ENCODE measurements at regions not wholly inside any gene's neighbourhood (a gene's known extent, or its start where the extent isn't known, plus 50 kb on each side); places are given as distances from the start of the nearest gene placed in this dataset.

DNA sequence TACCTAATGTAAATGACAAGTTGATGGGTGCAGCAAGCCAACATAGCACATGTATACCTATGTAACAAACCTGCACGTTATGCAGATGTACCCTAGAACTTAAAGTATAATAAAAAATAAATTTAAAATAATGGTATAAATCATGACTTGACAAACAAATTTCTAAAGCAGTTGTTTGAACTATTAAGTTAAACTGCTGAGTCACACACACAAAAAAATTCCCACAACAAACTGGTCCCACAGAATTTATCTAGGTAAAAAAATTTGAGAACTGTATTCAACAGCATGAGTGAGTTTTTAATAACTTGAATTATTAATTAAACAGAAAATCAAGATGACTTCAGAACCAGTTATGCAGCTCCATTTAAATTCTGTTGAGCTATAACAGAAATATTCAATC is 186.0 kb upstream of the SOX6 start:
- Histone ChIP-seq H3K27ac (ENCODE audit: extremely low read depth, low read depth, low read length) (no peak overlapping the region), H3K36me3 (ENCODE audit: control insufficient read depth in 2 of 2, insufficient read depth in 1 of 2, low read length in 2 of 2) (no peaks in the 10 kb centered on the region), H3K4me3 (ENCODE audit: low read depth, low read length) (no peak overlapping the region), H3K9me3 (ENCODE audit: control insufficient read depth, insufficient read depth, low read depth, low read length) (no peaks in the 10 kb centered on the region), H3K4me1 (ENCODE audit: control insufficient read depth, insufficient read depth, low read length) (no peaks in the 10 kb centered on the region)
- TF ChIP-seq, protein P1, sequence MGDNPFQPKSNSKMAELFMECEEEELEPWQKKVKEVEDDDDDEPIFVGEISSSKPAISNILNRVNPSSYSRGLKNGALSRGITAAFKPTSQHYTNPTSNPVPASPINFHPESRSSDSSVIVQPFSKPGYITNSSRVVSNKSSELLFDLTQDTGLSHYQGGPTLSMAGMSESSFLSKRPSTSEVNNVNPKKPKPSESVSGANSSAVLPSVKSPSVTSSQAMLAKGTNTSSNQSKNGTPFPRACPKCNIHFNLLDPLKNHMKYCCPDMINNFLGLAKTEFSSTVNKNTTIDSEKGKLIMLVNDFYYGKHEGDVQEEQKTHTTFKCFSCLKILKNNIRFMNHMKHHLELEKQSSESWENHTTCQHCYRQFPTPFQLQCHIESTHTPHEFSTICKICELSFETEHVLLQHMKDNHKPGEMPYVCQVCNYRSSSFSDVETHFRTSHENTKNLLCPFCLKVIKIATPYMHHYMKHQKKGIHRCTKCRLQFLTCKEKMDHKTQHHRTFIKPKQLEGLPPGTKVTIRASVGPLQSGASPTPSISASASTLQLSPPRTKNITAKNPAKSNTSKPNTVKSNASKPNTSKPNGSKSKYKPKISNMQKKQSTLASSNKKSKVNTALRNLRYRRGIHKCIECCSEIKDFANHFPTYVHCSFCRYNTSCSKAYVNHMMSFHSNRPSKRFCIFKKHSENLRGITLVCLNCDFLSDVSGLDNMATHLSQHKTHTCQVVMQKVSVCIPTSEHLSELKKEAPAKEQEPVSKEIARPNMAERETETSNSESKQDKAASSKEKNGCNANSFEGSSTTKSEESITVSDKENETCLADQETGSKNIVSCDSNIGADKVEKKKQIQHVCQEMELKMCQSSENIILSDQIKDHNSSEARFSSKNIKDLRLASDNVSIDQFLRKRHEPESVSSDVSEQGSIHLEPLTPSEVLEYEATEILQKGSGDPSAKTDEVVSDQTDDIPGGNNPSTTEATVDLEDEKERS (tag by site-specific recombination; IDR thresholded peaks at IDR 0.05), result no peak
- TF ChIP-seq SCRT2 (tag by site-specific recombination; IDR thresholded peaks at IDR 0.05) (no peak), SP7 (tag by site-specific recombination; IDR thresholded peaks at IDR 0.05) (no peak), ZNF239 (tag by site-specific recombination; IDR thresholded peaks at IDR 0.05) (no peak), ZFHX2 (tag by site-specific recombination; conservative IDR thresholded peaks at IDR 0.05) (no peak), ZNF23 (tag by site-specific recombination; IDR thresholded peaks at IDR 0.05; ENCODE audit: borderline replicate concordance) (no peak), ZBTB8A (tag by site-specific recombination; IDR thresholded peaks at IDR 0.05) (no peak), ZNF274 (IDR thresholded peaks at IDR 0.05; ENCODE audit: low read length) (no peak), ZNF274 (tag by site-specific recombination; IDR thresholded peaks at IDR 0.05; ENCODE audit: borderline replicate concordance) (no peak), ZNF623 (tag by site-specific recombination; IDR thresholded peaks at IDR 0.05) (no peak), ZNF843 (tag by site-specific recombination; IDR thresholded peaks at IDR 0.05) (no peak), ZNF169 (tag by site-specific recombination; IDR thresholded peaks at IDR 0.05) (no peak), MEIS1 (CRISPR knock-in tag; IDR thresholded peaks at IDR 0.05; ENCODE audit: borderline replicate concordance) (no peak), ZNF394 (tag by site-specific recombination; IDR thresholded peaks at IDR 0.05; ENCODE audit: borderline replicate concordance) (no peak)
- ChIA-PET CTCF (no interaction called here), POLR2A (no interaction called here)

DNA sequence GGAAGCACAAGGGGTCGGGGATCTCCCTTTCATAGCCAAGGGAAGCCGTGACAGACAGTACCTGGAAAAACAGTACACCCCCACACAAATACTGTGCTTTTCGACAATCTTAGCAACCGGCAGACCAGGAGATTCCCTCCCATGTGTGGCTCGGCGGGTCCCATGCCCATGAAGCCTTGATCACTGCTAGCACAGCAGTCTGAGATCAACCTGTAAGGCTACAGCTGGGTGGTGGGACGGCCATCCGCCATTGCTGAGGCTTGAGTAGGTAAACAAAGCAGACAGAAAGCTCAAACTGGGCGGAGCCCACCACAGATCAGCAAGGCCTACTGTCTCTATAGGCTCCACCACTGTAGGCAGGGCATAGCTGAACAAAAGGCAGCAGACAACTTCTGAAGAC is 180.2 kb upstream of the SOX6 start:
- Histone ChIP-seq H3K9me3 (ENCODE audit: control insufficient read depth, insufficient read depth, low read depth, low read length) (no peaks in the 10 kb centered on the region), H3K4me3 (ENCODE audit: low read depth, low read length) (no peak overlapping the region), H3K36me3 (ENCODE audit: control insufficient read depth in 2 of 2, insufficient read depth in 1 of 2, low read length in 2 of 2) (no peaks in the 10 kb centered on the region), H3K4me1 (ENCODE audit: control insufficient read depth, insufficient read depth, low read length) (no peaks in the 10 kb centered on the region), H3K27ac (ENCODE audit: extremely low read depth, low read depth, low read length) (no peak overlapping the region)
- ChIA-PET POLR2A (no interaction called here), CTCF (no interaction called here)
- TF ChIP-seq, protein P2, sequence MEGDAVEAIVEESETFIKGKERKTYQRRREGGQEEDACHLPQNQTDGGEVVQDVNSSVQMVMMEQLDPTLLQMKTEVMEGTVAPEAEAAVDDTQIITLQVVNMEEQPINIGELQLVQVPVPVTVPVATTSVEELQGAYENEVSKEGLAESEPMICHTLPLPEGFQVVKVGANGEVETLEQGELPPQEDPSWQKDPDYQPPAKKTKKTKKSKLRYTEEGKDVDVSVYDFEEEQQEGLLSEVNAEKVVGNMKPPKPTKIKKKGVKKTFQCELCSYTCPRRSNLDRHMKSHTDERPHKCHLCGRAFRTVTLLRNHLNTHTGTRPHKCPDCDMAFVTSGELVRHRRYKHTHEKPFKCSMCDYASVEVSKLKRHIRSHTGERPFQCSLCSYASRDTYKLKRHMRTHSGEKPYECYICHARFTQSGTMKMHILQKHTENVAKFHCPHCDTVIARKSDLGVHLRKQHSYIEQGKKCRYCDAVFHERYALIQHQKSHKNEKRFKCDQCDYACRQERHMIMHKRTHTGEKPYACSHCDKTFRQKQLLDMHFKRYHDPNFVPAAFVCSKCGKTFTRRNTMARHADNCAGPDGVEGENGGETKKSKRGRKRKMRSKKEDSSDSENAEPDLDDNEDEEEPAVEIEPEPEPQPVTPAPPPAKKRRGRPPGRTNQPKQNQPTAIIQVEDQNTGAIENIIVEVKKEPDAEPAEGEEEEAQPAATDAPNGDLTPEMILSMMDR (tag by site-specific recombination; IDR thresholded peaks at IDR 0.05), result no peak
- no peak for TF ChIP-seq ZNF610 (tag by site-specific recombination; IDR thresholded peaks at IDR 0.05; ENCODE audit: borderline replicate concordance)

DNA sequence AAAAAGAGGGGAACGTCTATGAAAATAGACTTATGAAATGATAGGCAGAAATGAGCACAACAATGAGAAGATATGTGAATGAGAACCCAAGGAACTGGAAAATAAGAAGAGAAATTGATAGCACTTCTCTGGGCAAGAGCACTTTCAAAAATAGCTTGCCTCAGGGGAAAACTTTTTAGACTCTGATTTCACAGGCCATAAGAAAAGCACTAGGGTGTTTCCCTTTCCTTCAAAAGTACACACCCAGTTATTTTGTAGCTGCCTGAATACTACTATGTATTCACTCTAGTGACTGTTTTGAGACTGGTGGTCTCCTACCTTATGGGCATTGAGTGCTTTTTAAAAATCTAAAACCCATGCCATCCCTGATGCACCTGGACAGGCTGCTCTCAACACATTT is 172.3 kb upstream of the SOX6 start:
- Histone ChIP-seq H3K36me3 (ENCODE audit: control insufficient read depth in 2 of 2, insufficient read depth in 1 of 2, low read length in 2 of 2) (no peaks in the 10 kb centered on the region), H3K4me3 (ENCODE audit: low read depth, low read length) (no peak overlapping the region), H3K4me1 (ENCODE audit: control insufficient read depth, insufficient read depth, low read length) (0 out of 2 replicates have a peak, but pooled peaks cover 3% of the 10 kb centered on the region), H3K27ac (ENCODE audit: extremely low read depth, low read depth, low read length) (no peak overlapping the region), H3K9me3 (ENCODE audit: control insufficient read depth, insufficient read depth, low read depth, low read length) (no peaks in the 10 kb centered on the region)
- TF ChIP-seq ZNF48 (tag by site-specific recombination; IDR thresholded peaks at IDR 0.05), result no peak
- TF ChIP-seq ZNF292 (tag by site-specific recombination; IDR thresholded peaks at IDR 0.05; ENCODE audit: borderline replicate concordance, low read depth), result no peak
- no peak for TF ChIP-seq ZNF175 (tag by site-specific recombination; IDR thresholded peaks at IDR 0.05)
- no peak for TF ChIP-seq ZSCAN23 (tag by site-specific recombination; IDR thresholded peaks at IDR 0.05)
- TF ChIP-seq ZNF274 (IDR thresholded peaks at IDR 0.05; ENCODE audit: low read length), result no peak
- TF ChIP-seq ZNF274 (tag by site-specific recombination; IDR thresholded peaks at IDR 0.05; ENCODE audit: borderline replicate concordance), result no peak
- no peak for TF ChIP-seq ZNF138 (tag by site-specific recombination; IDR thresholded peaks at IDR 0.05; ENCODE audit: borderline replicate concordance)
- TF ChIP-seq KLF1 (tag by site-specific recombination; IDR thresholded peaks at IDR 0.05), result no peak
- no peak for TF ChIP-seq MYNN (tag by site-specific recombination; IDR thresholded peaks at IDR 0.05; ENCODE audit: borderline replicate concordance)
- ChIA-PET CTCF (interaction anchor here (0.7 kb wide), 1 partner anchor 1673 kb away, joined by 3 read pairs; no protein-coding TSS in a partner anchor), POLR2A (interaction anchor here (1.1 kb wide), 1 partner anchor 78 kb away, joined by 4 read pairs; no protein-coding TSS in a partner anchor)
